Naive thymus-derived CD4-positive, alpha-beta T cell (primary cell): ENCODE measurements at regions not wholly inside any gene's neighbourhood (a gene's known extent, or its start where the extent isn't known, plus 50 kb on each side); places are given as distances from the start of the nearest gene placed in this dataset.

Source experiments
- ATAC-seq: fragments of 150-1000 bp; cut with Tn5 transposase; 2 replicates; pipeline ENCODE4 v1.10.0; 2021; ENCODE audit warnings: mild to moderate bottlenecking, moderate library complexity
- CTCF ChIA-PET: fragments of 350-600 bp; sonication (Branson Sonifier 250); formaldehyde crosslinking; loops from one replicate; lab custom pipeline; 2021; ENCODE audit warnings: antibody characterized with exemption; lab: Charles Lee
- POLR2A ChIA-PET: fragments of 350-600 bp; sonication (Branson Sonifier 250); formaldehyde crosslinking; loops from one replicate; lab custom pipeline; 2021; ENCODE audit warnings: antibody characterized with exemption, inconsistent platforms; lab: Charles Lee
- DNase-seq, 9 donors: peaks; one replicate each; pipeline versions ENCODE4 v3.0.0 to v3.0.0-alpha.2; 2020 to 2022; ENCODE audit warnings: mixed read lengths in 1 of 9
- H3K27ac ChIP-seq: one replicate; pipeline ENCODE4 v1.7.0; 2013; ENCODE audit warnings: mild to moderate bottlenecking, low read depth, low read length, moderate library complexity
- H3K27me3 ChIP-seq, 2 donors: one replicate each; pipeline ENCODE4 v1.7.0; 2013; ENCODE audit warnings: low read length in 2 of 2, mild to moderate bottlenecking in 2 of 2, moderate library complexity in 2 of 2; ENCODE audit not compliant: control insufficient read depth in 2 of 2, insufficient read depth in 2 of 2
- H3K36me3 ChIP-seq, 3 experiments: 1 replicate in 2 of 3; 2 replicates in 1 of 3; pipeline ENCODE4 v1.7.0; 2013; ENCODE audit warnings: low read length in 3 of 3, mild to moderate bottlenecking in 3 of 3, moderate library complexity in 1 of 3; ENCODE audit not compliant: insufficient read depth in 3 of 3, control insufficient read depth in 2 of 3
- H3K4me1 ChIP-seq, 2 donors: one replicate each; pipeline ENCODE4 v1.7.0; 2013; ENCODE audit warnings: low read length in 2 of 2, mild to moderate bottlenecking in 2 of 2, moderate library complexity in 1 of 2; ENCODE audit not compliant: control insufficient read depth in 2 of 2, insufficient read depth in 2 of 2
- H3K4me3 ChIP-seq: 2 replicates; pipeline ENCODE4 v1.7.0; 2013; ENCODE audit warnings: mild to moderate bottlenecking, low read length
- H3K9me3 ChIP-seq, 3 experiments: 1 replicate in 2 of 3; 2 replicates in 1 of 3; pipeline ENCODE4 v1.7.0; 2013; ENCODE audit warnings: low read length in 3 of 3; ENCODE audit not compliant: control insufficient read depth in 2 of 3
- H3K27ac Mint-ChIP-seq, 9 donors: one replicate each; pipeline ENCODE4 v1.8.0; 2020 to 2022; ENCODE audit warnings: mixed read lengths in 9 of 9, mild to moderate bottlenecking in 8 of 9, moderate library complexity in 5 of 9, inconsistent platforms in 2 of 9
- H3K27me3 Mint-ChIP-seq, 5 donors: one replicate each; pipeline ENCODE4 v1.8.0; 2021 to 2022; ENCODE audit warnings: mixed read lengths in 5 of 5, mild to moderate bottlenecking in 1 of 5
- H3K36me3 Mint-ChIP-seq, 5 donors: one replicate each; pipeline ENCODE4 v1.8.0; 2020 to 2022; ENCODE audit warnings: mixed read lengths in 5 of 5, mild to moderate bottlenecking in 3 of 5, inconsistent platforms in 1 of 5
- H3K4me1 Mint-ChIP-seq, 7 donors: one replicate each; pipeline ENCODE4 v1.8.0; 2020 to 2022; ENCODE audit warnings: mixed read lengths in 7 of 7, mild to moderate bottlenecking in 3 of 7, inconsistent platforms in 1 of 7
- H3K4me3 Mint-ChIP-seq, 10 donors: one replicate each; pipeline ENCODE4 v1.8.0; 2020 to 2022; ENCODE audit warnings: mild to moderate bottlenecking in 10 of 10, mixed read lengths in 10 of 10, moderate library complexity in 6 of 10, inconsistent platforms in 2 of 10
- H3K9me3 Mint-ChIP-seq, 11 donors: one replicate each; pipeline ENCODE4 v1.8.0; 2020 to 2022; ENCODE audit warnings: mixed read lengths in 11 of 11, mild to moderate bottlenecking in 4 of 11, inconsistent platforms in 1 of 11, moderate library complexity in 1 of 11
- intact Hi-C, 2 donors: fragments of 100-400 bp; cut with micrococcal nuclease; formaldehyde crosslinking; loops; one replicate each; pipeline ENCODE4 v1.15.1; 2023

GRCh38 chr4:176539785-176540175 is 220.0 kb downstream of the SPCS3 start:
- intact Hi-C loops, result no loop called here
- Mint-ChIP-seq H3K9me3 (peaks cover 0 to 1% (median 0%) of the 10 kb centered on the region in 11 donors), H3K27ac (no peak overlapping the region), H3K27me3 (no peaks in the 10 kb centered on the region), H3K36me3 (no peaks in the 10 kb centered on the region), H3K4me1 (no peaks in the 10 kb centered on the region), H3K4me3 (no peak overlapping the region)
- Histone ChIP-seq H3K27me3 (no peaks in the 10 kb centered on the region), H3K9me3 (no peaks in the 10 kb centered on the region), H3K27ac (no peak overlapping the region), H3K4me3 (no peak overlapping the region), H3K4me1 (no peaks in the 10 kb centered on the region), H3K36me3 (no peaks in the 10 kb centered on the region)
- ChIA-PET POLR2A (no interaction called here), CTCF (interaction anchor here (0.5 kb wide), 1 partner anchor 87 kb away, joined by 5 read pairs; no protein-coding TSS in a partner anchor)
- no peak for DNase-seq
- ATAC-seq, result no peak

DNA sequence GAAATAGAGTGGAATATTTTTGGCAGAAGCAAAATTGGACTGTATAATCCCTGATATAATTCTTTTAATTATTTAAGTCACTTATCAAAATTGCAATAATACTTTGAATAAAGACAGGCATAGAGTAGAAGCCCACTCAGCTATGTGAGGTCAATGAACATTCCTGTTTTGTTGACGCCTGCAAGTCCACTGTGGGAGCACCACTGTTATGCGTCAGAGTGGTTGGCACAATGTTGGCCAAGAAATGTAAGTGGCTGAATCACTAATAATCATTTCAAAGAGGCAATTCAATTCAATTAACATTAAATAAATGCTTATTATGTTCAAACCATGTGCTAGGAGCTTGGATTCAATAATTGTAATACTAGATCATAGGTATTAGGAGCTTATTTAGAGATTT is 221.0 kb downstream of the SPCS3 start:
- POLR2A ChIA-PET, result no interaction called here
- Mint-ChIP-seq H3K27ac (no peak overlapping the region), H3K27me3 (no peaks in the 10 kb centered on the region), H3K36me3 (no peaks in the 10 kb centered on the region), H3K4me3 (no peak overlapping the region), H3K4me1 (no peaks in the 10 kb centered on the region), H3K9me3 (peaks cover 0 to 1% (median 0%) of the 10 kb centered on the region in 11 donors)
- CTCF ChIA-PET, result no interaction called here
- Histone ChIP-seq H3K9me3 (no peaks in the 10 kb centered on the region), H3K27me3 (no peaks in the 10 kb centered on the region), H3K4me1 (no peaks in the 10 kb centered on the region), H3K36me3 (no peaks in the 10 kb centered on the region), H3K27ac (no peak overlapping the region), H3K4me3 (no peak overlapping the region)
- DNase-seq (no peak), ATAC-seq (no peak)
- intact Hi-C loops, result no loop called here

DNA sequence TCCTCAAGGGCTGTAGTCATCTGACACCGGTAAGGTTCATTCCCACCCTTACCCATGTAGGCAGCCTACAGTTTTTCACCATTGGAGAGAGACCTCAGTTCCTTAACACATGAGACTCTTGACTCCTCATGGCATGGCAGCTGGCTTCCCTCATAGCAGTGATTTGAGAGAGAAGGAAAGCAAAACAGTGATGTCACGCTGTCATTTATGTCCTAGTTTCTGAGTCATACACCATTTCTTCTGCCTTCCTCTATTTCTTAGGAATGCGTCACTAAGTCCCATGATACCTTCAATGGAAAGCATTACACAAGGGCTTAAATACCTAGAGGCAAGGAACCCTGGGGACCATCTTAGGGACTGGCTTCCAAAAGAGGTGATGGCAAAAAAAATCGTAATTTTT is 226.1 kb downstream of the SPCS3 start:
- Mint-ChIP-seq H3K9me3 (peaks cover 0 to 4% (median 0%) of the 10 kb centered on the region in 11 donors), H3K36me3 (no peaks in the 10 kb centered on the region), H3K4me3 (no peak overlapping the region), H3K4me1 (no peaks in the 10 kb centered on the region), H3K27ac (no peak overlapping the region), H3K27me3 (no peaks in the 10 kb centered on the region)
- intact Hi-C loops, result no loop called here
- Histone ChIP-seq H3K4me3 (no peak overlapping the region), H3K4me1 (no peaks in the 10 kb centered on the region), H3K9me3 (no peaks in the 10 kb centered on the region), H3K27ac (no peak overlapping the region), H3K36me3 (no peaks in the 10 kb centered on the region), H3K27me3 (no peaks in the 10 kb centered on the region)
- ATAC-seq (no peak), DNase-seq (no peak)
- ChIA-PET CTCF (no interaction called here), POLR2A (no interaction called here)

- ChIA-PET CTCF (no interaction called here), POLR2A (no interaction called here)
- H3K4me1 ChIP-seq, result no peaks in the 10 kb centered on the region
- intact Hi-C loops, result no loop called here
- H3K27me3 Mint-ChIP-seq, result no peaks in the 10 kb centered on the region
- no peaks in the 10 kb centered on the region for H3K27me3 ChIP-seq
- no peak overlapping the region for H3K27ac ChIP-seq
- H3K4me3 Mint-ChIP-seq, result no peak overlapping the region
- H3K27ac Mint-ChIP-seq, result no peak overlapping the region
- H3K36me3 ChIP-seq, result no peaks in the 10 kb centered on the region
- no peak overlapping the region for H3K4me3 ChIP-seq
- H3K4me1 Mint-ChIP-seq, result no peaks in the 10 kb centered on the region
- no peaks in the 10 kb centered on the region for H3K9me3 ChIP-seq
- H3K9me3 Mint-ChIP-seq, result peaks cover 0 to 8% (median 3%) of the 10 kb centered on the region in 11 donors
- DNase-seq (no peak), ATAC-seq (no peak)
- H3K36me3 Mint-ChIP-seq, result no peaks in the 10 kb centered on the region
These were observed 227.2 kb downstream of the SPCS3 start for GRCh38 chr4:176546975-176547374.

DNA sequence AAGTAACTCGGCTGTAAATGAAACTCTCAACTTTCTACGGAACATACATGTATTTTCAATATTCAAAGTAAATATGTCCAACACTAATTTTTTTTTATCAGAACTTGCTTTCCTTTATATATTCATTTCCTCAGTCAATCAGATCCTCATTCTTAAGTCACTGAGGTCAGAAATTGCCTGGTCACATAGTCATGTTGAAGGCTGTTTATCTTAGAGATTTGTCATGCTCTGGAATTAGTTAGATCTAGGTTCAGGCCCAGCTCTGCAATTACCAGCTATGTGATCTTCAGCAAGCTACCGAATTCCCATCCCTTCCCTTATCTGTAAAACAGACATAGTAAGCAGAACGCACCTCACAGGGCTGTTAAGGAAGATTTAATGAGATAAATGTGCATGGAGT is 228.8 kb downstream of the SPCS3 start:
- no peak overlapping the region for H3K27ac Mint-ChIP-seq

DNA sequence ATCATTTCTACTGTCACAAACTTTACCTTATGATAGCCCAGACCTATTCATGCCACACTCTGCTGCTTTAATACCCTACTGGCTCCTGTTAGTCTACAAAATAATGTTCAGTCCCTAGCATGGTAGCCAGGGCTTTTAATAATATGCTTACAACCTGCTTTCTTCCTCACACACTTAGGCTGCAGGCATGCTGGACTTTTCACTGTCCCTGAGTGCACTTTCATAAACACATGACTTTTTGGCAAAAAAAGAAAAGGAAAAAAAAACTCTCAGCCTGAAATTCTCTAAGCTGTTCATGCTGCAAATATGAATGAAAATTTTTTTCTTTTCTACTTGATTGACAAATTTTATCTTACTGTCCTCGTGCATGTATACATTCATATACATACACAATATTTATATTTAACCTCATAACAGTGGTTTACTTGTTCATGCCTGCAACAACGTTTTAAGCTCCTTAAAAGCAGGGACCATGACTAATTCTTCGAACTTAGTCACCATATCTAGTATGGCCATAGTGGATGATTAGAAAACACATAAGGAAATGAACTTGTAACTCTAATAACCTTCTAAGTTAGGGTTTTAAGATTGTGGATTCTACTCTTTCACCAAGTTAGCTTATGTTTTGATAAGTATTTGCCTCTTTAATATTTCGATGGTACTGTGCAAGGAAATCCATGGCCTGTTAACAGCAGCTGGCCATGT is 229.5 kb downstream of the SPCS3 start:
- Histone ChIP-seq H3K4me1 (no peaks in the 10 kb centered on the region), H3K4me3 (no peak overlapping the region), H3K27me3 (no peaks in the 10 kb centered on the region), H3K27ac (no peak overlapping the region), H3K9me3 (no peaks in the 10 kb centered on the region), H3K36me3 (no peaks in the 10 kb centered on the region)
- no peaks in the 10 kb centered on the region for H3K4me1 Mint-ChIP-seq
- DNase-seq (no peak), ATAC-seq (no peak)
- no peak overlapping the region for H3K27ac Mint-ChIP-seq
- no peak overlapping the region for H3K4me3 Mint-ChIP-seq
- CTCF ChIA-PET, result no interaction called here
- intact Hi-C loops, result no loop called here
- POLR2A ChIA-PET, result no interaction called here
- peaks cover 0 to 15% (median 3%) of the 10 kb centered on the region in 11 donors for H3K9me3 Mint-ChIP-seq
- no peaks in the 10 kb centered on the region for H3K27me3 Mint-ChIP-seq
- H3K36me3 Mint-ChIP-seq, result no peaks in the 10 kb centered on the region

More for the DNA sequence above, 228.8 kb downstream of the SPCS3 start:
- Histone ChIP-seq H3K9me3 (no peaks in the 10 kb centered on the region), H3K36me3 (no peaks in the 10 kb centered on the region), H3K4me1 (no peaks in the 10 kb centered on the region), H3K4me3 (no peak overlapping the region), H3K27ac (no peak overlapping the region), H3K27me3 (no peaks in the 10 kb centered on the region)
- H3K36me3 Mint-ChIP-seq, result no peaks in the 10 kb centered on the region
- ChIA-PET CTCF (no interaction called here), POLR2A (no interaction called here)
- no peaks in the 10 kb centered on the region for H3K27me3 Mint-ChIP-seq
- intact Hi-C loops, result no loop called here
- H3K9me3 Mint-ChIP-seq, result peaks cover 0 to 15% (median 3%) of the 10 kb centered on the region in 11 donors
- ATAC-seq, result no peak
- H3K4me1 Mint-ChIP-seq, result no peaks in the 10 kb centered on the region
- DNase-seq, result no peak
- H3K4me3 Mint-ChIP-seq, result no peak overlapping the region

GRCh38 chr4:176558661-176559060 is 234.1 kb downstream of the VEGFC start:
- Mint-ChIP-seq H3K27me3 (no peaks in the 10 kb centered on the region), H3K4me3 (no peak overlapping the region), H3K9me3 (peaks cover 0 to 7% (median 2%) of the 10 kb centered on the region in 11 donors), H3K36me3 (no peaks in the 10 kb centered on the region), H3K27ac (no peak overlapping the region), H3K4me1 (no peaks in the 10 kb centered on the region)
- no peaks in the 10 kb centered on the region for H3K4me1 ChIP-seq
- intact Hi-C loops, result no loop called here
- no peak for ATAC-seq
- DNase-seq, result no peak
- H3K4me3 ChIP-seq, result no peak overlapping the region
- H3K36me3 ChIP-seq, result no peaks in the 10 kb centered on the region
- ChIA-PET CTCF (no interaction called here), POLR2A (no interaction called here)
- no peaks in the 10 kb centered on the region for H3K27me3 ChIP-seq
- no peak overlapping the region for H3K27ac ChIP-seq
- no peaks in the 10 kb centered on the region for H3K9me3 ChIP-seq
